H1 (cell line): ENCODE measurements at regions not wholly inside any gene's neighbourhood (a gene's known extent, or its start where the extent isn't known, plus 50 kb on each side); places are given as distances from the start of the nearest gene placed in this dataset.

Source experiments
- CTCF ChIA-PET: fragments of 300-600 bp; sonication (Branson Sonifier 250); formaldehyde crosslinking; loops from one replicate; lab custom pipeline; 2021; ENCODE audit not compliant: partially characterized antibody; lab: Charles Lee
- POLR2A ChIA-PET: fragments of 300-600 bp; sonication (Branson Sonifier 250); formaldehyde crosslinking; loops from one replicate; lab custom pipeline; 2021; ENCODE audit warnings: inconsistent platforms; ENCODE audit not compliant: partially characterized antibody; lab: Charles Lee
- DNase-seq, 2 experiments: peaks; one replicate each; pipeline versions ENCODE4 v3.0.0 to v3.0.0-alpha.2; 2010 to 2022; ENCODE audit warnings: low spot score in 2 of 2, low read depth in 1 of 2, mixed read lengths in 1 of 2
- FAIRE-seq: peaks from 2 replicates; lab custom pipeline; 2011; peaks lifted over from hg19 to GRCh38; lab: Jason Lieb, UNC
- H2AFZ ChIP-seq: 2 replicates; pipeline ENCODE4 v1.8.1; 2012; ENCODE audit warnings: low read length, inconsistent platforms
- H2AK5ac ChIP-seq: 2 replicates; pipeline ENCODE4 v1.6.1; 2013; ENCODE audit warnings: low read depth, low read length
- H2BK120ac ChIP-seq: replicated peaks from 2 replicates; pipeline ENCODE3; 2013; ENCODE audit warnings: low read depth, low read length, inconsistent platforms
- H2BK12ac ChIP-seq: 2 replicates; pipeline ENCODE4 v1.6.1; 2013; ENCODE audit warnings: low read depth, low read length
- H2BK15ac ChIP-seq: 2 replicates; pipeline ENCODE4 v1.6.1; 2013; ENCODE audit warnings: low read length
- H2BK20ac ChIP-seq: 2 replicates; pipeline ENCODE4 v1.6.1; 2013; ENCODE audit warnings: low read length
- H2BK5ac ChIP-seq: 2 replicates; pipeline ENCODE4 v1.6.1; 2013; ENCODE audit warnings: low read depth, low read length
- H3K14ac ChIP-seq: 2 replicates; pipeline ENCODE4 v1.6.1; 2013; ENCODE audit warnings: inconsistent platforms; ENCODE audit not compliant: insufficient read length
- H3K18ac ChIP-seq: 2 replicates; pipeline ENCODE4 v1.6.1; 2013; ENCODE audit warnings: low read length; ENCODE audit errors: extremely low read depth
- H3K23ac ChIP-seq: 2 replicates; pipeline ENCODE4 v1.6.1; 2013; ENCODE audit warnings: inconsistent platforms; ENCODE audit not compliant: insufficient read length
- H3K23me2 ChIP-seq: 2 replicates; pipeline ENCODE4 v1.6.1; 2013; ENCODE audit warnings: low read depth, low read length
- H3K27ac ChIP-seq: 2 replicates; pipeline ENCODE4 v1.6.1; 2011; ENCODE audit warnings: low read depth, low read length, inconsistent platforms
- H3K27me3 ChIP-seq, 4 experiments: replicated peaks in 1 of 4; 1 replicate in 1 of 4; 2 replicates in 3 of 4; pipeline versions ENCODE4 v1.6.1 to v1.8.1; 2011 to 2013; ENCODE audit warnings: low read length in 3 of 4, mild to moderate bottlenecking in 3 of 4, inconsistent platforms in 2 of 4, mixed read lengths in 2 of 4, moderate library complexity in 1 of 4; ENCODE audit not compliant: control insufficient read depth in 3 of 4, insufficient read depth in 3 of 4; ENCODE audit errors: extremely low read depth in 1 of 4
- H3K36me3 ChIP-seq, 4 experiments: 2 replicates each; pipeline versions ENCODE4 v1.6.1 to v1.8.1; 2011 to 2013; ENCODE audit warnings: mild to moderate bottlenecking in 4 of 4, low read length in 3 of 4, moderate library complexity in 2 of 4, control low read depth in 1 of 4, inconsistent platforms in 1 of 4; ENCODE audit not compliant: insufficient read depth in 4 of 4, control insufficient read depth in 2 of 4
- H3K4ac ChIP-seq: replicated peaks from 2 replicates; pipeline ENCODE3; 2013; ENCODE audit warnings: low read length, low read depth, mixed read lengths, inconsistent platforms; ENCODE audit not compliant: insufficient read length
- H3K4me1 ChIP-seq, 4 experiments: replicated peaks in 1 of 4; 1 replicate in 1 of 4; 2 replicates in 3 of 4; pipeline versions ENCODE4 v1.6.1 to v1.8.1; 2011 to 2013; ENCODE audit warnings: low read length in 3 of 4, inconsistent platforms in 2 of 4, mixed read lengths in 1 of 4; ENCODE audit not compliant: insufficient read depth in 4 of 4, control insufficient read depth in 3 of 4
- H3K4me2 ChIP-seq, 2 experiments: 2 replicates each; pipeline versions ENCODE4 v1.6.1 to v1.8.1; 2011 to 2013; ENCODE audit warnings: low read depth in 2 of 2, low read length in 2 of 2, control low read depth in 1 of 2, inconsistent platforms in 1 of 2, mild to moderate bottlenecking in 1 of 2; ENCODE audit not compliant: insufficient read depth in 1 of 2
- H3K4me3 ChIP-seq, 4 experiments: fragments of 200-600, 300-600 bp in 1 of 4; sonication (generic), shearing (Covaris generic), sonication (Bioruptor Twin) in 1 of 4; 2 replicates each; pipeline versions ENCODE4 v1.5.1 to v1.8.1; 2011 to 2016; ENCODE audit warnings: low read length in 4 of 4, low read depth in 3 of 4, control low read depth in 2 of 4, inconsistent platforms in 2 of 4, mild to moderate bottlenecking in 2 of 4, mixed read lengths in 1 of 4, moderate library complexity in 1 of 4; ENCODE audit not compliant: insufficient read depth in 2 of 4; ENCODE audit errors: extremely low read depth in 1 of 4
- H3K56ac ChIP-seq: replicated peaks from 2 replicates; pipeline ENCODE3; 2013; ENCODE audit warnings: low read depth, mild to moderate bottlenecking, mixed read lengths, low read length, inconsistent platforms; ENCODE audit not compliant: insufficient read length
- H3K79me1 ChIP-seq: 2 replicates; pipeline ENCODE4 v1.6.1; 2013; ENCODE audit warnings: low read depth, low read length, control low read depth
- H3K79me2 ChIP-seq, 2 experiments: 2 replicates each; pipeline versions ENCODE4 v1.6.1 to v1.8.1; 2012 to 2013; ENCODE audit warnings: low read length in 2 of 2, mild to moderate bottlenecking in 2 of 2, inconsistent platforms in 1 of 2; ENCODE audit not compliant: insufficient read depth in 2 of 2, control insufficient read depth in 1 of 2
- H3K9ac ChIP-seq, 4 experiments: replicated peaks in 1 of 4; 1 replicate in 1 of 4; 2 replicates in 3 of 4; pipeline versions ENCODE4 v1.6.1 to v1.8.1; 2011 to 2013; ENCODE audit warnings: low read depth in 3 of 4, low read length in 3 of 4, control low read depth in 2 of 4, mild to moderate bottlenecking in 2 of 4, moderate library complexity in 2 of 4, inconsistent platforms in 1 of 4; ENCODE audit errors: extremely low read depth in 1 of 4
- H3K9me3 ChIP-seq, 2 experiments: 2 replicates each; pipeline versions ENCODE4 v1.6.1 to v1.8.1; 2012 to 2013; ENCODE audit warnings: mild to moderate bottlenecking in 2 of 2, moderate library complexity in 2 of 2, control low read depth in 1 of 2, inconsistent platforms in 1 of 2, low read depth in 1 of 2, low read length in 1 of 2, mixed read lengths in 1 of 2; ENCODE audit not compliant: insufficient read depth in 2 of 2
- H4K20me1 ChIP-seq, 2 experiments: replicated peaks in 1 of 2; 2 replicates each; pipeline versions ENCODE3 to v1.8.1; 2011 to 2013; ENCODE audit warnings: inconsistent platforms in 2 of 2, low read length in 2 of 2, mild to moderate bottlenecking in 1 of 2; ENCODE audit not compliant: insufficient read depth in 2 of 2, control insufficient read depth in 1 of 2
- H4K5ac ChIP-seq: 2 replicates; pipeline ENCODE4 v1.6.1; 2013; ENCODE audit warnings: low read length, low read depth, mixed read lengths, inconsistent platforms; ENCODE audit not compliant: insufficient read length
- H4K8ac ChIP-seq: 2 replicates; pipeline ENCODE4 v1.8.0; 2013; ENCODE audit warnings: mild to moderate bottlenecking, moderate library complexity, low read length, inconsistent platforms; ENCODE audit not compliant: insufficient read depth; ENCODE audit errors: extremely low read depth
- H4K91ac ChIP-seq: replicated peaks from 2 replicates; pipeline ENCODE3; 2013; ENCODE audit warnings: low read length, mixed read lengths, inconsistent platforms; ENCODE audit not compliant: insufficient read length
- ATF3 ChIP-seq: IDR thresholded peaks from 2 replicates; pipeline ENCODE4 v1.6.1; 2011; ENCODE audit warnings: low read depth, mild to moderate bottlenecking, low read length; ENCODE audit not compliant: insufficient read depth
- USF2 ChIP-seq: IDR thresholded peaks from 2 replicates; pipeline ENCODE4 v1.6.1; 2011; ENCODE audit warnings: low read length, improper control_type of control experiment
- WGBS, 2 experiments: shearing (Covaris generic) in 1 of 2; methylation state at CpG; one replicate each; pipeline versions ENCODE4 v1.1.6 to v1.1.7; 2013 to 2015; ENCODE audit warnings: low lambda C conversion rate in 2 of 2, mixed read lengths in 2 of 2, inconsistent platforms in 1 of 2, low coverage in 1 of 2, missing lambda C conversion rate in 1 of 2; ENCODE audit not compliant: insufficient replicate concordance in 2 of 2, insufficient coverage in 1 of 2, insufficient read length in 1 of 2; ENCODE audit errors: extremely low coverage in 1 of 2, missing lambda C conversion rate in 1 of 2; 5-methylcytosine and 5-hydroxymethylcytosine counted together
- TF ChIP-seq, protein P1 (sequence below): IDR thresholded peaks from 2 replicates; pipeline ENCODE4 v1.6.1; 2012; ENCODE audit warnings: inconsistent platforms

DNA sequence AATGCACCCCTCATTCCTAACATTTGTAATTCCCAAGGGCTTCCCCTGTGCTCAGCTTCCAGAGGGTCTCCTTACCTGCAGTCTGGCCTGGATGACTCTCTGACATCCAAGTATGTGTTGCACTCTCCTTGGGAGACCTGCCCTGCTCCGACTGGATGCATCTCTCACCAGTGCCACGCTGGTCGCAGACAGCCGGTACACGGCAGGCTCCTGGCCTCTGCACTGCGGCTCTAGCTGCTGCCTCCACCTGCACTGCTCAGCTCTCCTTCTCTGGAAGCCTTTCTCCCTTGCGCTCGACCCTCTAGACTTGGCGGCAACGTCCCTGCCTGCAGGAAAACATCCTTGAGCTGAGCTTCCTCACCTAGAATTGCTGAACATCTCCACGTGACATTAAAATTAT lies 685.9 kb downstream of the BRD1 start:
- no peak for FAIRE-seq
- no peak overlapping the region for H2BK12ac ChIP-seq
- POLR2A ChIA-PET = no interaction called here
- TF ChIP-seq, protein P1, sequence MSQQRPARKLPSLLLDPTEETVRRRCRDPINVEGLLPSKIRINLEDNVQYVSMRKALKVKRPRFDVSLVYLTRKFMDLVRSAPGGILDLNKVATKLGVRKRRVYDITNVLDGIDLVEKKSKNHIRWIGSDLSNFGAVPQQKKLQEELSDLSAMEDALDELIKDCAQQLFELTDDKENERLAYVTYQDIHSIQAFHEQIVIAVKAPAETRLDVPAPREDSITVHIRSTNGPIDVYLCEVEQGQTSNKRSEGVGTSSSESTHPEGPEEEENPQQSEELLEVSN = no peak
- TF ChIP-seq ATF3 (no peak), USF2 (no peak)
- TF ChIP-seq, all 59 proteins: peak for 0
- Histone ChIP-seq H3K18ac (no peak overlapping the region), H3K23ac (no peak overlapping the region), H4K20me1 (no peaks in the 10 kb centered on the region), H2AFZ (no peak overlapping the region), H2BK15ac (no peak overlapping the region), H3K4me1 (no peaks in the 10 kb centered on the region; a peak in 1 of 7 replicates), H3K79me1 (no peaks in the 10 kb centered on the region), H2BK20ac (no peak overlapping the region), H3K27me3 (no peaks in the 10 kb centered on the region), H3K79me2 (no peaks in the 10 kb centered on the region), H3K14ac (no peak overlapping the region), H2AK5ac (no peak overlapping the region), H3K4me2 (no peak overlapping the region), H3K4ac (no peak overlapping the region), H3K56ac (no peak overlapping the region), H3K4me3 (no peak overlapping the region), H4K5ac (no peak overlapping the region), H3K9me3 (no peaks in the 10 kb centered on the region), H4K8ac (no peak overlapping the region), H3K23me2 (peaks cover 8% of the 10 kb centered on the region; the same call in 1 of the 2 replicates), H3K27ac (no peak overlapping the region), H2BK5ac (no peak overlapping the region), H4K91ac (no peak overlapping the region), H3K36me3 (no peaks in the 10 kb centered on the region), H2BK120ac (no peak overlapping the region), H3K9ac (no peak overlapping the region)
- DNase-seq = no peak
- 93% methylated on average over 11 of the region's 11 CpGs; no CpG with 5 or more reads in 1 of the 2 experiments for WGBS, 2 experiments
- CTCF ChIA-PET = interaction anchor here (0.7 to 1.7 kb wide), 6 partner anchors 11 to 1096 kb away, joined by 3 to 6 read pairs (median 4); no protein-coding TSS in a partner anchor
